Breast epithelium (tissue), 4 donors: ENCODE measurements at regions not wholly inside any gene's neighbourhood (a gene's known extent, or its start where the extent isn't known, plus 50 kb on each side); places are given as distances from the start of the nearest gene placed in this dataset.
"Not testable (repeated sequence)": the region's sequence is repeated elsewhere in the genome, so short reads cannot be mapped to it uniquely, and the experiment has no call there.

Source experiments
- DNase-seq, 2 donors: peaks; one replicate each; pipeline ENCODE4 v3.0.0-alpha.2; 2019; ENCODE audit warnings: low spot score in 2 of 2
- H3K27ac ChIP-seq, 2 donors: fragments of 200-600 bp; sonication (generic) in 1 of 2; one replicate each; pipeline ENCODE4 v1.5.1; 2016 to 2019; ENCODE audit warnings: mild to moderate bottlenecking in 1 of 2
- H3K27me3 ChIP-seq, 2 donors: fragments of 200-600 bp; sonication (generic) in 1 of 2; one replicate each; pipeline versions ENCODE4 v1.5.1 to v1.6.0; 2017 to 2019; ENCODE audit warnings: control low read depth in 1 of 2, mild to moderate bottlenecking in 1 of 2
- H3K36me3 ChIP-seq: fragments of 200-600 bp; one replicate; pipeline ENCODE4 v1.5.1; 2019
- H3K4me1 ChIP-seq, 2 donors: fragments of 200-600 bp; sonication (generic); one replicate each; pipeline ENCODE4 v1.5.1; 2016 to 2019; ENCODE audit warnings: control low read depth in 1 of 2
- H3K4me3 ChIP-seq, 3 donors: fragments of 200-600 bp; sonication (generic); 1 replicate in 2 of 3; 2 replicates in 1 of 3; pipeline ENCODE4 v1.5.1; 2016 to 2019; ENCODE audit warnings: mild to moderate bottlenecking in 3 of 3, moderate library complexity in 2 of 3
- H3K9me3 ChIP-seq, 2 donors: fragments of 200-600 bp; sonication (generic) in 1 of 2; one replicate each; pipeline ENCODE4 v1.5.1; 2016 to 2019; ENCODE audit warnings: control low read depth in 1 of 2
- POLR2A ChIP-seq: fragments of 450-650 bp; IDR thresholded peaks from one replicate; pipeline ENCODE4 v1.6.1; 2016; ENCODE audit warnings: antibody characterized with exemption, mild to moderate bottlenecking, moderate library complexity
- POLR2AphosphoS5 ChIP-seq, 3 donors: sonication (generic); formaldehyde crosslinking; IDR thresholded peaks; one replicate each; pipeline ENCODE4 v1.6.1; 2017; ENCODE audit warnings: antibody characterized with exemption in 3 of 3
- intact Hi-C: fragments of 100-400 bp; cut with DNase I; formaldehyde crosslinking; loops from one replicate; pipeline ENCODE4 v1.15.1; 2023; ENCODE audit warnings: low total_unique reads
- TF ChIP-seq, protein P1 (sequence below), 3 donors: fragments of 450-650 bp; IDR thresholded peaks; one replicate each; pipeline ENCODE4 v1.5.1; 2016 to 2017; ENCODE audit warnings: antibody characterized with exemption in 3 of 3, mild to moderate bottlenecking in 3 of 3, moderate library complexity in 3 of 3

DNA sequence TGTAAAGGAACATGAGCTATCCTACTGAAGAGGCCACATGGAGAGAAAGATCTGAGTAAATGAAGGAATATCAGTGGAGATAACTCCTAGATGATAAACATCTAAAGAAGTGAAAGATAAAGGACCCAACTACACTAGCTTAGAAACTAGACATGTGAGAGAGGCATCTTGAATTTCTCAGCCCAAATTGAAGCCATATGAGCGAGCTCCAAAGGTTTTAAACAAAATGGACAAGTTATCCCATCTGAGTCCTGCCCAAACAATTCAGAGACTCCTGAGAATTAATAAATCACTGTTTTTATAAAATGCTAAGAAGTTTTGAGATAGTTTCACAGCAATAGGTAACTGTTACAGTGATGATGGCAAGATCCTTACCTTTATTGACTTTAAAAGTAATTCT, 438.9 kb downstream of the NAV3 start:
- intact Hi-C loops = no loop called here
- TF ChIP-seq POLR2A = no peak
- TF ChIP-seq, protein P1, sequence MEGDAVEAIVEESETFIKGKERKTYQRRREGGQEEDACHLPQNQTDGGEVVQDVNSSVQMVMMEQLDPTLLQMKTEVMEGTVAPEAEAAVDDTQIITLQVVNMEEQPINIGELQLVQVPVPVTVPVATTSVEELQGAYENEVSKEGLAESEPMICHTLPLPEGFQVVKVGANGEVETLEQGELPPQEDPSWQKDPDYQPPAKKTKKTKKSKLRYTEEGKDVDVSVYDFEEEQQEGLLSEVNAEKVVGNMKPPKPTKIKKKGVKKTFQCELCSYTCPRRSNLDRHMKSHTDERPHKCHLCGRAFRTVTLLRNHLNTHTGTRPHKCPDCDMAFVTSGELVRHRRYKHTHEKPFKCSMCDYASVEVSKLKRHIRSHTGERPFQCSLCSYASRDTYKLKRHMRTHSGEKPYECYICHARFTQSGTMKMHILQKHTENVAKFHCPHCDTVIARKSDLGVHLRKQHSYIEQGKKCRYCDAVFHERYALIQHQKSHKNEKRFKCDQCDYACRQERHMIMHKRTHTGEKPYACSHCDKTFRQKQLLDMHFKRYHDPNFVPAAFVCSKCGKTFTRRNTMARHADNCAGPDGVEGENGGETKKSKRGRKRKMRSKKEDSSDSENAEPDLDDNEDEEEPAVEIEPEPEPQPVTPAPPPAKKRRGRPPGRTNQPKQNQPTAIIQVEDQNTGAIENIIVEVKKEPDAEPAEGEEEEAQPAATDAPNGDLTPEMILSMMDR (IDR thresholded peaks at IDR 0.05) = no peak
- no peak for TF ChIP-seq POLR2AphosphoS5 (IDR thresholded peaks at IDR 0.05)
- no peak overlapping the region for H3K27ac ChIP-seq
- no peaks in the 10 kb centered on the region for H3K36me3 ChIP-seq
- no peak for DNase-seq
- no peaks in the 10 kb centered on the region for H3K27me3 ChIP-seq
- H3K9me3 ChIP-seq = no peaks in the 10 kb centered on the region
- H3K4me1 ChIP-seq = no peaks in the 10 kb centered on the region
- no peak overlapping the region for H3K4me3 ChIP-seq

DNA sequence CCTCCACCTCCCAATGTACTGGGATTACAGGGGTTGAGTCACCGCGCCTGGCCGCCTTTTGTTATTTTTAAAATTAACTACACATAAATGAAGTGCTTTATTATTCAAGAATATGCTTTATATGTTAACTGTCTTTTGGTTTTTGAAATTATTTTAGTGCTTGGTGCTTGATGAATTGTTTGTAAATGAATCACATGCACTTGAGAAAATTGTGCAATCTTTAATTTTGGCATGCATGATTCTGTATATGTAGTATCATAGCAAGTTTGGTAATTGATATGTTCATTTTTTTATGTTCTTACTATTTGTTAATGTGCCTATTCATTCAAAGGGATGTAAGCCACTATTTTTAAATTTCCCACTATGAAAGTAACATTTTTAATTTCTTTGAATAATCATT, 440.9 kb downstream of the NAV3 start:
- H3K4me1 ChIP-seq = no peaks in the 10 kb centered on the region
- no peak for DNase-seq
- no peaks in the 10 kb centered on the region for H3K27me3 ChIP-seq
- no peak for TF ChIP-seq POLR2AphosphoS5 (IDR thresholded peaks at IDR 0.05)
- TF ChIP-seq, protein P1 (IDR thresholded peaks at IDR 0.05) = no peak
- no peak for TF ChIP-seq POLR2A
- no peak overlapping the region for H3K27ac ChIP-seq
- intact Hi-C loops = no loop called here
- no peak overlapping the region for H3K4me3 ChIP-seq
- H3K9me3 ChIP-seq = no peaks in the 10 kb centered on the region
- no peaks in the 10 kb centered on the region for H3K36me3 ChIP-seq

DNA sequence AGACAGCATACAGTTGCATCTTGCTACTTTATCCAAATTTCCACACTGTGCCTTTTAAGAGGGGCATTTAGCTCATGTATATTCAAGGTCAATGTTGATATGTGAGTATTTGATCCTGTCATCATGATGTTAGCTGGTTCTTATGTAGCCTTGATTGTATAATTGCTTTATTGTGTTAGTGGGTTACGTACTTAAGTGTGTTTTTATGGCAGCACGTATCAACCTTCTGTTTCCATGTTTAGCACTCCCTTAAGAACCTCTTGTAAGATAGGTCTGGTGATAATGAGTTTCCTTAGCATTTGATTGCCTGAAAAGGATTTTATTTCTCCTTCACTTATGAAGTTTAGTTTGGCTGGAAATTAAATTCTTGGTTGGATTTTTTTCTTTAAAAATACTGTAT, 445.2 kb downstream of the NAV3 start:
- H3K27me3 ChIP-seq = no peaks in the 10 kb centered on the region
- H3K36me3 ChIP-seq = no peaks in the 10 kb centered on the region
- intact Hi-C loops = no loop called here
- peaks cover 0 to 5% of the 10 kb centered on the region in 2 donors for H3K9me3 ChIP-seq
- DNase-seq = no peak
- TF ChIP-seq POLR2AphosphoS5 (IDR thresholded peaks at IDR 0.05) (no peak), POLR2A (no peak)
- TF ChIP-seq, protein P1 (IDR thresholded peaks at IDR 0.05) = no peak
- no peak overlapping the region for H3K4me3 ChIP-seq
- no peaks in the 10 kb centered on the region for H3K4me1 ChIP-seq
- no peak overlapping the region for H3K27ac ChIP-seq

DNA sequence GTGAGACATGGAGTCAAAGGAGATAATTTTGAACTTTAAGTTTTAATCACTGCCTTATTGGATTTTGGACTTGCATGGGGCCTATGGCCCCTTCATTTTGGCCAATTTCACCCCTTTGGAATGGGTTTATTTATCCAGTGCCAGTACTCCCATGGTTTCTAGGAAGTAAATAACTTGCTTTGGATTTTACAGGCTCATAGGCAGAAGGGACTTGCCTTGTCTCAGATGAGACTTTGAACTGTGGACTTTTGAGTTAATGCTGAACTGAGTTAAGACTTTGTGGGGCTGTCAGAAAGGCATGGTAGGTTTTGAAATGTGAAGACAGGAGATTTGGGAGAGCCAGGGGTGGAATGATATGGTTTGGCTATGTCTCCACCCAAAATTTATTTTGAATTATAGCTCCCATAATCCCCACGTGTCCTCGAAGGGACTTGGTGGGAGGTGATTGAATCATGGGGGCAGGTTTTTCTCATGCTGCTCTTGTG, 448.1 kb downstream of the NAV3 start:
- H3K36me3 ChIP-seq = no peaks in the 10 kb centered on the region
- intact Hi-C loops = no loop called here
- no peak for DNase-seq
- no peak overlapping the region for H3K4me3 ChIP-seq
- no peaks in the 10 kb centered on the region for H3K27me3 ChIP-seq
- H3K4me1 ChIP-seq = no peaks in the 10 kb centered on the region
- H3K27ac ChIP-seq = no peak overlapping the region
- peaks cover 0 to 5% of the 10 kb centered on the region in 2 donors for H3K9me3 ChIP-seq
- no peak for TF ChIP-seq POLR2AphosphoS5 (IDR thresholded peaks at IDR 0.05)
- TF ChIP-seq, protein P1 (IDR thresholded peaks at IDR 0.05) = no peak

DNA sequence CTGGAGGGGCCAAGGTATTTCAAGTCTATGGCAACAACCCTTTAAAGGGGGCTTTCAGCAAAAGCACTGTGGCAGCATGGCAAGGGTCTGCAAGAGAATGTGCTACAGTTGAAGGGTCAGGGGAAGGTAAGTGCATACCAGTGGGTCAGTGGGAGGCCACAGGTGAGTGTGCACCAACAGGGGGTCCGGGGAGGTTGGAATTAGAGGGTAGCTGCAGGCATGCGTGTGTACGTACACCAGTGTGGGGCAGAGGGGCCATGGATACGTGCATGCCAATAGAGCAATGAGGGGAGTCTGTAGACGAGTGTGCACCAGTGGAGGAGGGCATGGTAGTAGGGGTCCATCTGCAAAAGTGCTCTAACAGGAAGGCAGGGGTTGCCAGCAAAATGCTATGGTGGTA, 448.9 kb downstream of the NAV3 start:
- Histone ChIP-seq H3K4me1 (no peaks in the 10 kb centered on the region), H3K27ac (no peak overlapping the region), H3K36me3 (no peaks in the 10 kb centered on the region), H3K4me3 (no peak overlapping the region), H3K9me3 (peaks cover 0 to 5% of the 10 kb centered on the region in 2 donors), H3K27me3 (no peaks in the 10 kb centered on the region)
- intact Hi-C loops = no loop called here
- DNase-seq = no peak
- TF ChIP-seq, protein P1 (IDR thresholded peaks at IDR 0.05) = no peak
- no peak for TF ChIP-seq POLR2AphosphoS5 (IDR thresholded peaks at IDR 0.05)

DNA sequence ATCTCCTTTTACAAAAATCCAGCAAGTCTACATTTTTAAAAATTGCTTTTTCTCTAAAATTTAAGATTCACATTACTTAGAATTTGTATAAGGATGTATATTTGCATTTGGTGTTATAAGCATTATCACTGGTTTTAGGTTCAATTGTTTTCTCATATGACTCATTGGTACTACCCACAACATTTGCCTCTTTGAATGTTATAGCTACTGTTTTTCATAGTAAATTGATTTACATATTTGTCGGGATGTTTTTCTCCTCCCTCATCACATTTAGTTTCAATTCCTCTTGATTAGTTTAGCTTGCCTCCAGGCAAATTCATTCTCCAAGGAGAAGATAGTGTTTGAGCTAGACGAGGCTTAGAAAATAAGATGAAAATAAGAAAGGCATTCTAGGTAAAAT, 450.4 kb downstream of the NAV3 start:
- H3K4me1 ChIP-seq, intact Hi-C loops, H3K27me3 ChIP-seq, H3K36me3 ChIP-seq, H3K4me3 ChIP-seq, H3K9me3 ChIP-seq, DNase-seq, H3K27ac ChIP-seq: not testable (repeated sequence)
